ENCODE measurements at regions not wholly inside any gene's neighbourhood (a gene's known extent, or its start where the extent isn't known, plus 50 kb on each side); places are given as distances from the start of the nearest gene placed in this dataset.
A peak's percentile ranks its signal among the peaks of the same experiment; 100 is the strongest.

GRCh38 chr4:45078201-45078600 lies 351.8 kb upstream of the GNPDA2 start:
- Mint-ChIP-seq H3K36me3 (no peaks in the 10 kb centered on the region), H3K27ac (no peak overlapping the region), H3K9me3 (peaks cover 10 to 11% of the 10 kb centered on the region in 2 donors)
- DNase-seq (ENCODE audit: low spot score in 2 of 2): no peak
- ATAC-seq: no peak

- peaks cover 0 to 5% of the 10 kb centered on the region in 2 donors for H3K36me3 Mint-ChIP-seq
- H3K27ac Mint-ChIP-seq: no peak overlapping the region
- DNase-seq (ENCODE audit: low spot score in 2 of 2) (no peak), ATAC-seq (no peak)
- H3K9me3 Mint-ChIP-seq: peaks cover 11 to 15% of the 10 kb centered on the region in 2 donors
Measured at GRCh38 chr4:45072981-45073380, 346.6 kb upstream of the GNPDA2 start.

- DNase-seq (ENCODE audit: low spot score in 2 of 2): no peak
- ATAC-seq: no peak
- no peak overlapping the region for H3K27ac Mint-ChIP-seq
- no peaks in the 10 kb centered on the region for H3K36me3 Mint-ChIP-seq
- peaks cover 20 to 34% of the 10 kb centered on the region in 2 donors for H3K9me3 Mint-ChIP-seq
Measured at GRCh38 chr4:45064741-45065140, 338.4 kb upstream of the GNPDA2 start.

- ATAC-seq (no peak), DNase-seq (ENCODE audit: low spot score in 2 of 2) (no peak)
- Mint-ChIP-seq H3K36me3 (no peaks in the 10 kb centered on the region), H3K9me3 (peaks cover 15 to 29% of the 10 kb centered on the region in 2 donors), H3K27ac (no peak overlapping the region)
Measured at GRCh38 chr4:45063696-45064095, 337.3 kb upstream of the GNPDA2 start.

DNA sequence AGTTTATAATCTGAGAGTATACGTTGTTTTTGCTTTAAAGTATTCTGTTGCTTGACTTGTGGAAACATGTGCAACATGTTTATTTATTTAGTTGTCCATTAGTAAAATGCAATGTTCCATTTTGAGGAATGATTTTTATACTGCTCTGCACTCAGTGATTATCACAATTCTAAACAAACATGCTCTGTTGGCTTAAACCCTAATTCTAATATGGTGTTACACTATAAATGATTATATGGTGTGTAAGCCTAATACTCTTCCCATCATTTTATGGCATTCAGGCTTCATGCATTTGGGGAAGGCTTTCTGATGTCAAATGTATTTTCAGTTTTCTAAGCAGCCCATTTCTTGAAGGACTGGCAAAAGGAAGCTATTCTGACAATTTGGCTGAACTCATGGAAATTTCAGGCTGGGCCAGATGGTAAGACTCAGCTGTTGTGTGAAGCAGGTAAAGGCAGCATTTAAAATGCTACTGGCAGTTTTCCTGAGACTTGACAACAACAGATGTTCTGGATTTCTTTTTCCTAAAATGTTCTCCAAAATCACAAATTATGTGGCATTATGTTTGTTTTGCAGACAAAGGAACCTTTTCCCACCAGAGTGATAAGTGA lies 336.7 kb upstream of the GNPDA2 start:
- DNase-seq (ENCODE audit: low spot score in 2 of 2) (no peak), ATAC-seq (no peak)
- Mint-ChIP-seq H3K36me3 (no peaks in the 10 kb centered on the region), H3K9me3 (peaks cover 14 to 23% of the 10 kb centered on the region in 2 donors), H3K27ac (no peak overlapping the region)

GRCh38 chr4:45043911-45044310 lies 317.6 kb upstream of the GNPDA2 start:
- no peak overlapping the region for H3K27ac Mint-ChIP-seq
- ATAC-seq (no peak), DNase-seq (ENCODE audit: low spot score in 2 of 2) (no peak)
- H3K36me3 Mint-ChIP-seq: peaks cover 0 to 5% of the 10 kb centered on the region in 2 donors
- H3K9me3 Mint-ChIP-seq: peaks cover 17 to 20% of the 10 kb centered on the region in 2 donors

DNA sequence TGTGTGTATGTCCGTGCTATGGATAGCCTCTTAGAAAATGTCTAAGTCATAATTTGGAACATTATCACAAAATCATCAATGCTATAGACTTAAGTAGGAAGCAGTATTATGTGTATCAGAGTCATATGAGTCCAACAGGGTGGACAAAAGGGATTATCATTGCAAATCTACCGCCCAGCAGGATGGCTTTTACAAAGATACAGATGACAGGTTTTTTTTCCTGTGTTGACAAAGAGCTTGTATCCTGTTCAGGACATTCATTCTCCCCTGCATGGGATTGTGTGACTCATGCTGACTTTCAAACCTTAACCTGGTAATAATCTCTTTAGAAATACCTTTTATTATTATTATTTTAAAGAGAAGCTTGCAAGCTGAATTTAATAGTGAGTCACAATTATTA lies 310.3 kb upstream of the GNPDA2 start:
- H3K36me3 Mint-ChIP-seq: no peaks in the 10 kb centered on the region
- peaks cover 5 to 8% of the 10 kb centered on the region in 2 donors for H3K9me3 Mint-ChIP-seq
- no peak for DNase-seq (ENCODE audit: low spot score in 2 of 2)
- no peak for ATAC-seq
- H3K27ac Mint-ChIP-seq: no peak overlapping the region

- H3K36me3 Mint-ChIP-seq: no peaks in the 10 kb centered on the region
- peaks cover 4 to 5% of the 10 kb centered on the region in 2 donors for H3K9me3 Mint-ChIP-seq
- ATAC-seq (no peak), DNase-seq (ENCODE audit: low spot score in 2 of 2) (no peak)
- no peak overlapping the region for H3K27ac Mint-ChIP-seq
Measured at GRCh38 chr4:45033676-45034419, 307.5 kb upstream of the GNPDA2 start.

DNA sequence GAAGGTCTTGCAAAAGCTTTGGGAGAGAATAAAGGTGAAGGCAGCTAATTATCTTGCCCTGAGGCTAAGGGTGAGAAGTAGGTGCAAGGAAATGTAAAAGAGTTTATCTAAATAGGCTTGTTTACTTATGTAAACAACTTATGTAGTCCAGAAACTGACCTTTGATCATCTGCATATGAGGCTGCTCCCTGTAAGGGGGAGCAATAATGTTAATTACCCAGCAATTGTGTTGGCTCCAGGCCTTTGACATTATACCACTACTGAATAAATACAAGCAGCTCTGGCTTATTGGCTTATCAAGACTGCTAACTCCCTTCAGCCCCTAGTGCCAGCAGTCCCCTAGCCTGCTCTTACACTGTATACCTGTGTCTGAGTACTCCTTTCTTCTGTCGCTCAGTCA lies 303.7 kb upstream of the GNPDA2 start:
- no peak for DNase-seq (ENCODE audit: low spot score in 2 of 2)
- H3K9me3 Mint-ChIP-seq: peaks cover 8% of the 10 kb centered on the region in 2 donors
- no peak for ATAC-seq
- no peaks in the 10 kb centered on the region for H3K36me3 Mint-ChIP-seq
- no peak overlapping the region for H3K27ac Mint-ChIP-seq

DNA sequence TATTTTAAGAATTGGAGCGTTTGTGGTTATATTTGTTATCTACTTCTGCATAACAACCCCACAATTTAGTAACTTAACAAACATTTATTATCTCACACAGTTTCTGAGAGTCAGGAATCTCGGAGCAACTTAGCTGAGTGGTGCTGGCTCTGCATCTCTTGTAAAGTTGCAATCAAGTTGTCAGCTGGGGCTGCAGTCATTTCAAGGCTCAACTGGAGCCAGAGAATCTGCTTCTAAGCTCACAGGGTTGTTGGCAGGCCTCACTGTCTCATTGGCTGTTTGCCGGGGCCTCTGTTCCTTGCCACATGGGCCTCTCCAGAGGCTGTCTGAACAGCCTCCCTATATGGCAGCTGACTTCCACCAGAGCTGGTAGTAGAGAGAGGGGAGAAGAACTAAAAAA lies 281.2 kb upstream of the GNPDA2 start:
- ATAC-seq (no peak), DNase-seq (ENCODE audit: low spot score in 2 of 2) (no peak)
- Mint-ChIP-seq H3K9me3 (peaks cover 14 to 26% of the 10 kb centered on the region in 2 donors), H3K27ac (peak overlapping the region in 1 of 2 donors; percentile 72), H3K36me3 (no peaks in the 10 kb centered on the region)

DNA sequence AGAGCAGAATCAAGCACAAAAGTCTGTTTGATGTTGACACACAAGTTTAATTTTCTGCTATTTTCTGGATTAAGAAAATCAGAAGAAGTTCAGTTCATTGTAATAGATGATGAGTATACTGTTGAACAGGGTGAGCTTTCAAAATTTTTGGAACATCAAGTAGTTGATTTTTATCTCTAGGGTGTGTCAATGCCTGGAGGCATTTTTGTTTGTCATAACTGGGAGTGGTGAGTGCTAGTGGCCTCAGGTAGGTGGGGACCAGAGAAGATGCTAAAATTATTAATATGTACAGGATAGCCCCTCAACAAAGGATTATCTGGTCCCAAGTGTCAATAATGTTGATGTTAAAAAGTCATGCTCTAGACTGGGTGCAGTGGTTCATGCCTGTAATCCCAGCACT lies 279.7 kb upstream of the GNPDA2 start:
- Mint-ChIP-seq H3K36me3 (no peaks in the 10 kb centered on the region), H3K9me3 (peaks cover 15 to 32% of the 10 kb centered on the region in 2 donors), H3K27ac (no peak overlapping the region)
- DNase-seq (ENCODE audit: low spot score in 2 of 2) (no peak), ATAC-seq (no peak)

- no peaks in the 10 kb centered on the region for H3K36me3 Mint-ChIP-seq
Measured at GRCh38 chr4:45004847-45005565, 278.6 kb upstream of the GNPDA2 start.

GRCh38 chr4:45004326-45004725 lies 278.0 kb upstream of the GNPDA2 start:
- DNase-seq (ENCODE audit: low spot score in 2 of 2): no peak
- Mint-ChIP-seq H3K36me3 (no peaks in the 10 kb centered on the region), H3K27ac (no peak overlapping the region), H3K9me3 (peaks cover 14 to 34% of the 10 kb centered on the region in 2 donors)
- no peak for ATAC-seq

More at GRCh38 chr4:45004847-45005565, 278.6 kb upstream of the GNPDA2 start:
- ATAC-seq (no peak), DNase-seq (ENCODE audit: low spot score in 2 of 2) (no peak)
- Mint-ChIP-seq H3K27ac (no peak overlapping the region), H3K9me3 (peaks cover 12 to 30% of the 10 kb centered on the region in 2 donors)

DNA sequence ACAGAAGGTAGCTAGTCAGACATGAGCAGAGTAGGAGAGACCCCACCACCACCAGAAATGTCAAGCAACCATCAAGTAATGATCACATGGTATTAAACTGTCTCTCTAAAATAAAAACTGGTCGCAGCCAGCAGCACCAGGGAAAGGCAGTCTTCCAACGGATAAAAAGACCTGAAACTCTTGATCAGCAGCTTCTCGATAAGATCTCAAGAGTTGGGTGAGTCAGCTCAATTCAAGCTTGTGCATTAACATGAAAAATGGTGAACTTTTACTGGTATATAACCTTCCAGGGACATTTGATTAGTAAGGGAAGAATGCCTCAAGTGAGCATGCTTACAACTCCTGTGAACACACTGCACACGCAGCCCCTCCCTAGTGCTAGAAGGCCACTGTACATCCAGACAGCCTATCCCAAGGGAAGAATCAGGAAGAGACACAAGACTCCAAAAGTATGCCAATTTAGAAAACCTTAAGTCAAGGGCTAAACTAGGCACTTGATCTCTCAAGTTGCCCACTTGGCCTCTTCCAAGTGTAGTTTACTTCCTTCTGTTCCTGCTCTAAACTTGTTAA lies 270.0 kb upstream of the GNPDA2 start:
- Mint-ChIP-seq H3K27ac (no peak overlapping the region), H3K9me3 (peaks cover 33 to 41% of the 10 kb centered on the region in 2 donors), H3K36me3 (peaks cover 0 to 3% of the 10 kb centered on the region in 2 donors)
- DNase-seq (ENCODE audit: low spot score in 2 of 2): no peak
- no peak for ATAC-seq

DNA sequence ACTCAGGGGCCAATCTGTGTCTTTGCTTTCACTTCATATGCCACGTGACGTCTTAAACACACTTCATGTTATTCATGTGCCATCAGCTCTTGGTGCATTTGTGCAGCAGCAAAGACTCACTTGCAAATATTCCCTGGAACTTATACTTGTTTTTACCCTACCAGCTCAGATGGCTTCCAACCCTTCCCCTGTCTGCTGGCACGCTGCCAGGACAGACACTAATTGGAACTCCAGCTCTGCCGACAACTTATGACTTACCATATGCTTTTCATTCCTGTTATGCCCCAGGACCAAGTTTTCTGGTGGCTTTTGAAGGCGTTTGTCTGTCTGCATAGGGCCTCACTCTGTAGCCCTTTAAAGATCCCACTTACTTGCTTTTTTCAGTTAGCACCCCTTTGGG lies 261.7 kb upstream of the GNPDA2 start:
- Mint-ChIP-seq H3K9me3 (peaks cover 29 to 36% of the 10 kb centered on the region in 2 donors), H3K27ac (no peak overlapping the region), H3K36me3 (peaks cover 0 to 9% of the 10 kb centered on the region in 2 donors)
- ATAC-seq (no peak), DNase-seq (ENCODE audit: low spot score in 2 of 2) (no peak)

DNA sequence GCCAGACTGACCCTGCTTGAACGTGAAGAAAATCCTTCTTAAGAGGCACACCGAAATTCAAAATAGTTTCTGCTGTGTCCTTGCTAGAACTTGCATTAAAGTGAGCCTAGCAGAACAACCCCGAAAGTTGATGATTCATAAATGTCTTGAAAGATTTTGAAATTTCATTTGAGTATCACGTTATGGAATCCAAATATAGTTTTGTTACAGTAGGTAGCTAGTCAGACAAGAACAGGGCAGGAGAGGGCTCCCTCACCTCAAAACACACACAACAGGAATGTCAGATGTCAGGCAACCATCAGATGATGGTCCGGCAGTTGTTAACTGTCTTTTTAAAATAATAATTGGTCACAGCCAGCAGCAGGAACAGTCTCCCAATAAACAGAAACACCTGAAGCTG lies 259.6 kb upstream of the GNPDA2 start:
- Mint-ChIP-seq H3K27ac (no peak overlapping the region), H3K36me3 (peaks cover 0 to 5% of the 10 kb centered on the region in 2 donors)

GRCh38 chr4:44985152-44985551 lies 258.8 kb upstream of the GNPDA2 start:
- no peak for DNase-seq (ENCODE audit: low spot score in 2 of 2)
- Mint-ChIP-seq H3K36me3 (peaks cover 0 to 5% of the 10 kb centered on the region in 2 donors), H3K9me3 (peaks cover 17 to 36% of the 10 kb centered on the region in 2 donors), H3K27ac (no peak overlapping the region)
- ATAC-seq: no peak

More for the DNA sequence above, 259.6 kb upstream of the GNPDA2 start:
- ATAC-seq (no peak), DNase-seq (ENCODE audit: low spot score in 2 of 2) (no peak)
- H3K9me3 Mint-ChIP-seq: peaks cover 17 to 33% of the 10 kb centered on the region in 2 donors
